ENCODE measurements at regions not wholly inside any gene's neighbourhood (a gene's known extent, or its start where the extent isn't known, plus 50 kb on each side); places are given as distances from the start of the nearest gene placed in this dataset.

- DNase-seq: peak; percentile 61
These were observed 165.6 kb upstream of the IER5L start for GRCh38 chr9:129343424-129344375.

- no peak for DNase-seq
These were observed 164.7 kb upstream of the IER5L start for GRCh38 chr9:129342591-129343423.

GRCh38 chr9:129341987-129342348 lies 163.9 kb upstream of the IER5L start:
- no peak for DNase-seq

- DNase-seq: no peak
These were observed 163.3 kb upstream of the IER5L start for GRCh38 chr9:129341171-129341986.

GRCh38 chr9:129340427-129341170 lies 162.5 kb upstream of the IER5L start:
- no peak for DNase-seq

GRCh38 chr9:129339539-129340157 lies 161.6 kb upstream of the IER5L start:
- no peak for DNase-seq

- DNase-seq: no peak
These were observed 160.8 kb upstream of the IER5L start for GRCh38 chr9:129338724-129339430.

GRCh38 chr9:129337336-129338140 lies 159.5 kb upstream of the IER5L start:
- no peak for DNase-seq

- DNase-seq: peak; percentile 72
These were observed 158.7 kb upstream of the IER5L start for GRCh38 chr9:129336601-129337331.

GRCh38 chr9:129336130-129336528 lies 158.1 kb upstream of the IER5L start:
- no peak for DNase-seq

GRCh38 chr9:129335464-129336129 lies 157.5 kb upstream of the IER5L start:
- DNase-seq: no peak

- peak; percentile 91 for DNase-seq
These were observed 156.3 kb upstream of the IER5L start for GRCh38 chr9:129334105-129334935.

- no peak for DNase-seq
These were observed 155.6 kb upstream of the IER5L start for GRCh38 chr9:129333617-129334104.

- DNase-seq: no peak
These were observed 154.5 kb upstream of the IER5L start for GRCh38 chr9:129332581-129332980.

GRCh38 chr9:129331772-129332500 lies 153.9 kb upstream of the IER5L start:
- DNase-seq: no peak

- no peak for DNase-seq
These were observed 153.4 kb upstream of the IER5L start for GRCh38 chr9:129331493-129331765.
